SH-SY5Y (cell line): ENCODE measurements at regions not wholly inside any gene's neighbourhood (a gene's known extent, or its start where the extent isn't known, plus 50 kb on each side); places are given as distances from the start of the nearest gene placed in this dataset.

Experiments used
- GATA2 ChIP-seq: IDR thresholded peaks from 2 replicates; pipeline ENCODE4 v1.6.1; 2011; ENCODE audit warnings: mild to moderate bottlenecking, low read depth, low read length
- GATA3 ChIP-seq: IDR thresholded peaks from 2 replicates; pipeline ENCODE4 v1.6.1; 2011; ENCODE audit warnings: low read depth, mild to moderate bottlenecking, low read length, moderate library complexity

GRCh38 chr3:106829206-106829605 lies 548.0 kb upstream of the CCDC54 start:
- TF ChIP-seq GATA2 = no peak
- no peak for TF ChIP-seq GATA3
